HepG2 (cell line): ENCODE measurements at regions not wholly inside any gene's neighbourhood (a gene's known extent, or its start where the extent isn't known, plus 50 kb on each side); places are given as distances from the start of the nearest gene placed in this dataset.
A peak's percentile ranks its signal among the peaks of the same experiment; 100 is the strongest.
"Not testable (repeated sequence)": the region's sequence is repeated elsewhere in the genome, so short reads cannot be mapped to it uniquely, and the experiment has no call there.

Source experiments
- ATAC-seq: fragments of 200-7000 bp; cut with Tn5 transposase; 3 replicates; pipeline ENCODE4 v1.9.1; 2020; ENCODE audit warnings: mild to moderate bottlenecking, moderate library complexity
- BruUV-seq: library from RNA; stranded (reverse); fragments of 400-500 nt; replicated peaks from 2 replicates; lab custom pipeline; 2021; lab: Mats Ljungman, UMichigan
- CTCF ChIA-PET: fragments of 300-600 bp; formaldehyde crosslinking; extraction: SDS; loops from one replicate; lab custom pipeline; 2021; ENCODE audit warnings: low total read pairs, inconsistent platforms, low intra/inter-chr PET ratio; lab: Yijun Ruan, JAX
- POLR2A ChIA-PET: fragments of 350-600 bp; sonication (Branson Sonifier 250); formaldehyde crosslinking; loops from one replicate; lab custom pipeline; 2020; ENCODE audit warnings: antibody characterized with exemption, inconsistent platforms; lab: Yijun Ruan, JAX
- DNase-seq: peaks from one replicate; pipeline ENCODE4 v3.0.0-alpha.2; 2015; ENCODE audit warnings: low spot score
- FAIRE-seq: peaks from 3 replicates; lab custom pipeline; 2011; peaks lifted over from hg19 to GRCh38; lab: Jason Lieb, UNC
- H2AFZ ChIP-seq: one replicate; pipeline ENCODE4 v1.6.1; 2011; ENCODE audit warnings: low read length, inconsistent platforms
- H3K27ac ChIP-seq: fragments of 300-600 bp; 3 replicates; pipeline ENCODE4 v1.8.0; 2011; ENCODE audit warnings: mixed run types, mild to moderate bottlenecking, mixed read lengths, low read length, inconsistent platforms; ENCODE audit not compliant: insufficient read depth; ENCODE audit errors: extremely low read length
- H3K27me3 ChIP-seq, 2 experiments: fragments of 200-600 bp in 1 of 2; 2 replicates in 1 of 2; 3 replicates in 1 of 2; pipeline versions ENCODE4 v1.6.0 to v1.8.0; 2011; ENCODE audit warnings: low read length in 2 of 2, mild to moderate bottlenecking in 2 of 2, moderate library complexity in 2 of 2, inconsistent platforms in 1 of 2; ENCODE audit not compliant: insufficient read depth in 2 of 2, control insufficient read depth in 1 of 2
- H3K36me3 ChIP-seq, 2 experiments: fragments of 200-600 bp in 1 of 2; replicated peaks in 1 of 2; 2 replicates in 1 of 2; 3 replicates in 1 of 2; pipeline versions ENCODE4 v1.5.1 to v1.8.0; 2011; ENCODE audit warnings: low read length in 2 of 2, inconsistent platforms in 1 of 2; ENCODE audit not compliant: insufficient read depth in 2 of 2, control insufficient read depth in 1 of 2
- H3K4me1 ChIP-seq: 2 replicates; pipeline ENCODE4 v1.5.1; 2012; ENCODE audit warnings: low read length, inconsistent platforms; ENCODE audit not compliant: insufficient read depth
- H3K4me2 ChIP-seq: 2 replicates; pipeline ENCODE4 v1.6.0; 2011; ENCODE audit warnings: low read depth, low read length, inconsistent platforms
- H3K4me3 ChIP-seq, 3 experiments: fragments of 200-600 bp in 1 of 3; sonication (generic), shearing (Covaris generic) in 1 of 3; replicated peaks in 1 of 3; 2 replicates each; pipeline ENCODE4 v1.5.1; 2011 to 2016; ENCODE audit warnings: low read length in 3 of 3, inconsistent platforms in 2 of 3, low read depth in 2 of 3, mild to moderate bottlenecking in 2 of 3, control low read depth in 1 of 3, mixed read lengths in 1 of 3; ENCODE audit not compliant: insufficient read depth in 1 of 3
- H3K79me2 ChIP-seq: one replicate; pipeline ENCODE4 v1.6.1; 2011; ENCODE audit warnings: low read length, inconsistent platforms; ENCODE audit not compliant: insufficient read depth
- H3K9ac ChIP-seq: 2 replicates; pipeline ENCODE4 v1.6.0; 2011; ENCODE audit warnings: mild to moderate bottlenecking, low read depth, low read length, inconsistent platforms; ENCODE audit not compliant: insufficient read depth
- H3K9me3 ChIP-seq: 2 replicates; pipeline ENCODE4 v1.5.1; 2012; ENCODE audit warnings: mild to moderate bottlenecking, low read length
- H4K20me1 ChIP-seq: 2 replicates; pipeline ENCODE4 v1.6.0; 2011; ENCODE audit warnings: inconsistent platforms, mild to moderate bottlenecking, low read length, moderate library complexity; ENCODE audit not compliant: insufficient read depth
- NFYB ChIP-seq: sonication (generic); formaldehyde crosslinking; IDR thresholded peaks from 2 replicates; pipeline ENCODE4 v1.4.0; 2020; ENCODE audit warnings: missing genetic modification reagents
- ZFP36L2 ChIP-seq: sonication (generic); formaldehyde crosslinking; IDR thresholded peaks from 2 replicates; pipeline ENCODE4 v1.4.0; 2020; ENCODE audit warnings: missing genetic modification reagents
- ZMAT3 ChIP-seq: sonication (generic); formaldehyde crosslinking; conservative IDR thresholded peaks from 2 replicates; pipeline ENCODE4 v1.7.0; 2021; ENCODE audit warnings: missing genetic modification reagents
- ZNF124 ChIP-seq: sonication (generic); formaldehyde crosslinking; IDR thresholded peaks from 2 replicates; pipeline ENCODE4 v1.4.0; 2020; ENCODE audit warnings: missing genetic modification reagents
- ZNF878 ChIP-seq: sonication (generic); formaldehyde crosslinking; IDR thresholded peaks from 2 replicates; pipeline ENCODE4 v1.8.1; 2023; ENCODE audit warnings: mild to moderate bottlenecking, missing genetic modification reagents, moderate library complexity
- WGBS: methylation state at CpG from one replicate; pipeline ENCODE4 v1.1.6; 2017; ENCODE audit warnings: low lambda C conversion rate; 5-methylcytosine and 5-hydroxymethylcytosine counted together
- in situ Hi-C: cut with HindIII; loops from 2 replicates; pipeline ENCODE4 v1.10.0; 2017; ENCODE audit warnings: low pct_unique_long_range_greater_than_20kb; ENCODE audit not compliant: extremely low pct_ligation_motif_present
- intact Hi-C: fragments of 100-400 bp; cut with micrococcal nuclease; formaldehyde crosslinking; loops from one replicate; pipeline ENCODE4 v1.10.0; 2022; ENCODE audit not compliant: unreplicated experiment

DNA sequence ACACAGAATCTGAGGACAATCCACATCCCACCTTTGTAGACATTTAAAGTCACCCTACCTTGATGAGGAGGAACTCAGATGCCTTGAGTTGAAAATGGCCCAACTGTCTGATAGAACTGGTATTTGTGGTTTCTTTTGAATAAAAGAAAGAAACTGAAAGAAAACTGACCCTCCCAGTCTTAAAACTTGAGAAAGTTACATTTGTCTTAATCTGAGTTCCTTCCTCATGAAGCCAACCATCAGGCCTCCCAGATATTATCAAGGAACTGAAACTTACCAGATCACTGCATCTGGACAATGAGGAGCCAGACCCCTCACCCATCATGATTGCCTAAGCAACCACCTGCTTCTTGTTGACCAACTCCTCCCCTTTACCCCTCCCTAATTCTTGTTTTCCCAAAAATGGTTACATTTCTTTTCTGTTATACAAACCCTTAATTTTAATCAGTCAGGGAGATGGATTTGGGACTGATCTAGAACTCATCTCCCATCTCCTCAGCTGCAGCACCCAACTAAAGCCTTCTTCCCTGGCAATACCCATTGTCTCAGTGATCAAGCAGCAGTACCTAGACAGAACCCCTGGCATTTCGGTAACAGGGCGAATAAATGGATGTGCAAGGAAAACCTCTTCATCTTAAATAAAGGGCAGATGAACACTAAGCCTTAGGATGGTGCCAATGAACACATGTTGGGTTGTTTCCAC is 72.0 kb upstream of the RESF1 start:
- Histone ChIP-seq H3K9me3 (no peaks in the 10 kb centered on the region; the same call in 1 of the 2 replicates), H2AFZ (no peak overlapping the region), H3K36me3 (no peaks in the 10 kb centered on the region), H3K79me2 (no peaks in the 10 kb centered on the region), H3K9ac (no peak overlapping the region), H3K4me3 (no peak overlapping the region), H3K27ac (no peak overlapping the region), H3K27me3 (no peaks in the 10 kb centered on the region), H4K20me1 (no peaks in the 10 kb centered on the region), H3K4me2 (no peak overlapping the region), H3K4me1 (no peaks in the 10 kb centered on the region)
- in situ Hi-C loops (no loop called here), intact Hi-C loops (no loop called here)
- TF ChIP-seq ZNF124 (CRISPR knock-in tag) (peak; percentile 96; the same call in 1 of the 2 replicates), ZNF878 (CRISPR knock-in tag) (no peak), ZFP36L2 (no peak), ZMAT3 (CRISPR knock-in tag) (no peak)
- no TSS peak for BruUV-seq
- DNase-seq (no peak), ATAC-seq (no peak), FAIRE-seq (no peak)
- WGBS: 0% methylated on average over 2 of the region's 2 CpGs
- POLR2A ChIA-PET: no interaction called here
- CTCF ChIA-PET: no interaction called here

DNA sequence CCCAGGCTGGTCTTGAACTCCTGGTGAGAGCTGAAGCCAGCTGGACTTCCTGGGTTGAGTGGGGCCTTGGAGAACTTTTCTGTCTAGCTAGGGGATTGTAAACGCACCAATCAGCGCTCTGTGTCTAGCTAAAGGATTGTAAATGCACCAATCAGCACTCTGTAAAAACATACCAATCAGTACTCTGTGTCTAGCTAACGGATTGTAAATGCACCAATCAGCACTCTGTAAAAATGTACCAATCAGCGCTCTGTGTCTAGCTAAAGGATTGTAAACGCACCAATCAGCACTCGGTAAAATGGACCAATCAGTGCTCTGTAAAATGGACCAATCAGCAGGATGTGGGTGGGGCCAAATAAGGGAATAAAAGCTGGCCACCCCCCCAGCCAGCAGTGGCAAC is 76.5 kb upstream of the RESF1 start:
- FAIRE-seq, H3K36me3 ChIP-seq, in situ Hi-C loops, ATAC-seq, H3K27ac ChIP-seq, intact Hi-C loops, H3K9me3 ChIP-seq, H3K4me2 ChIP-seq, H2AFZ ChIP-seq, H3K79me2 ChIP-seq, H3K4me1 ChIP-seq, BruUV-seq, H3K27me3 ChIP-seq, POLR2A ChIA-PET, H3K9ac ChIP-seq, CTCF ChIA-PET, H4K20me1 ChIP-seq, H3K4me3 ChIP-seq, DNase-seq: not testable (repeated sequence)
- 81% methylated on average over 5 of the region's 6 CpGs for WGBS
- 0 out of 2 replicates have a peak, but pooled peaks have one; percentile 14 for TF ChIP-seq NFYB (CRISPR knock-in tag)
